NOMO-1 treated with dmso at 0.1 percent for 144 hours (cell line): ENCODE measurements at regions not wholly inside any gene's neighbourhood (a gene's known extent, or its start where the extent isn't known, plus 50 kb on each side); places are given as distances from the start of the nearest gene placed in this dataset.
A peak's percentile ranks its signal among the peaks of the same experiment; 100 is the strongest.
"Not testable (repeated sequence)": the region's sequence is repeated elsewhere in the genome, so short reads cannot be mapped to it uniquely, and the experiment has no call there.

Source experiments
- DNase-seq: peaks from one replicate; lab custom pipeline; 2025; ENCODE audit not compliant: unreplicated experiment; lab: John Stamatoyannopoulos, UW

- no peak for DNase-seq
Measured at GRCh38 chr2:235215248-235215647, 263.4 kb downstream of the SH3BP4 start.

DNA sequence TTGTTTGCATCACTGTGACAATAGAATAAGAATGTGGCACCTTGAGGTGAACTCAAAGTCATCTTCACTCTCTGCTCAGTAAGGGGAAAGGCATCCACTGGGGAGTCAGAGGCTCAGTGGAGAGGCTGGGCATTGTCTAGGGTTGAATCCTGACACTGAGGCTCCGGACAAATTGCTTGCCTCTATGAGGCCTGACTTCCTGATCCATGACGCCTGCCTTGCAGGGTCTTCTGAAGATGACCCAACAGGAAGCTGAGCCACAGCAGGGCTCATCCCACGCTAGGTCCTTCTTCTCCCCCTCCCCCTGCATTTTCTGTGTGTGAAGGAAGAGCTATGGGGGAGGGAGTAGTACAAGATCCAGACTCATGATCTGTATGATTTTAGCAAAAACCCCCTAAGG is 265.1 kb downstream of the SH3BP4 start:
- DNase-seq = no peak

DNA sequence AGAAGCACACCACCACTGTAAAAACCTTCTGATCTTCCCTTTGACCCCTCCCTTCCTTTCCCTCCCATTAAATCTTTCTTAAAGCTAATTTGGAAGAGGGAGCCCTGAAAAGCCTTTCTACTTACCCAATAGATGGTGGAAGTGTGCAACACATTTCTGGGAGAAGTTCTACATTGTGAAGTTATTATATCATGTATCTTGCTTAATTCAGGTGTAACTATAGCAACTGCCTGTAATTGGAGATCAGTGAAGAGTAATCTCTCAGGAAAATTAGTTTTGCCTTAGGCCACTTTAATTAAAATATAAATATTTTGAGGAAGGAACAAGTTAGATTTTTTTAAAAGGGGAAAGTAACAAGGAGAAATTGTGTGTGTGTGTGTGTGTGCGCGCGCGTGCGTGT is 266.0 kb downstream of the SH3BP4 start:
- no peak for DNase-seq

- DNase-seq = peak; percentile 3
Measured at GRCh38 chr2:235218486-235218907, 266.7 kb downstream of the SH3BP4 start.

GRCh38 chr2:235219048-235219447 is 267.2 kb downstream of the SH3BP4 start:
- no peak for DNase-seq

GRCh38 chr2:235220331-235220730 is 268.5 kb downstream of the SH3BP4 start:
- no peak for DNase-seq

DNA sequence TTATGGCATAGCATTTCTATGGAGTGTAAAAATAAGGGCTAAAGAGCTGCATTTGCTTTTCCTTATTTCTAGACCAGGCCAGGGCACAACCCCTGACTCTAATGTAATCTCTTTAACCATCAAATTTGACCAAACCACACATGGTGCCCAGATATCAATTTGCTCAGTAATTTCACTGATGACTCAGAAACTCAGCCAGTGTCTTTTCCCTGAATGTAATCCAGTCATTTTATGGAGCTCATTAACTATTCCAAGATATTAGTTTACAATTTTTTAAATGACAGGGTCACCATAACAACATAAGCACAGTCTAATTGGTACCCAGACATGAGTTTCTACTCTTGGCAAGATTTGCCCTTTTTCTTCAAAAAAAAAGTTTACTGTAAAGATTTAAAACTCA is 270.8 kb upstream of the AGAP1 start:
- DNase-seq = no peak

DNA sequence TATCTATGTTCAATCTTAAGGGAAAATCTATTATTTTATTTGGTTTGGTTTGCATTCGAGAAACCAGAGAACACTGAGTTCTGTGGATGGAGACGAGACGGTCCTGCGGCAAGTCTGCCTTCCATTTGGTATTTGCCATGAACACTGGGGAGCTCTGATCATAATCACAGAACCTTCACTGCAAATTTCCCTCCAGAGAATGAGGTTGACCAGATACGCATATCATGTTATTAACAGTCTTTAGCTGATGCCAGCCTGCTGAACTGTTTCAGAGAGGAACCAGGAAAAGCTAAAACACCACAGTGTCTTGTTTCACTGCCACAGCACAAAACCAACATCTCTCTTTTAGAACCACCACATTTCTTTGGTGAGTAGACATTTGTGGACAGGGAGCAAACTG is 269.4 kb upstream of the AGAP1 start:
- DNase-seq = no peak

- DNase-seq = no peak
Measured at GRCh38 chr2:235225261-235225660, 268.6 kb upstream of the AGAP1 start.

DNA sequence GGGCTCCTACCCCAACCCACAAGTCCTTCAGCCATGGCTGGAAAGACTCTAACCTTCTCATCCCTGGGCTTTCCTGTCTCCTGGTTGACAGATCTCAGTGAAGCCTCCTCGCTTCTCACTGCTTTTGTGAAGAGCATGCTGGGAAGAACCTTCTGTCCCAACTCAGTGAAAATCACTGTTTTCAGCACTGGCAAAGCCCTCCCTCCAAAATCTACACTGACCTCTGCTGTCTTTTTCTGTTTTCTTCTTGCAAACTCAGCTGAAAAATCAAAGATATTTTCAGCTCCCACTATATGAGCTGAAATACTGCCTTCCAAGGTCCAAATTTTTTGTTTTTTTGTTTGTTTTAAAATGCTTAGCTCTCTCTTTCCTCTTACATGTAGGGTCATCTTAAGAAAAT is 266.3 kb upstream of the AGAP1 start:
- no peak for DNase-seq

DNA sequence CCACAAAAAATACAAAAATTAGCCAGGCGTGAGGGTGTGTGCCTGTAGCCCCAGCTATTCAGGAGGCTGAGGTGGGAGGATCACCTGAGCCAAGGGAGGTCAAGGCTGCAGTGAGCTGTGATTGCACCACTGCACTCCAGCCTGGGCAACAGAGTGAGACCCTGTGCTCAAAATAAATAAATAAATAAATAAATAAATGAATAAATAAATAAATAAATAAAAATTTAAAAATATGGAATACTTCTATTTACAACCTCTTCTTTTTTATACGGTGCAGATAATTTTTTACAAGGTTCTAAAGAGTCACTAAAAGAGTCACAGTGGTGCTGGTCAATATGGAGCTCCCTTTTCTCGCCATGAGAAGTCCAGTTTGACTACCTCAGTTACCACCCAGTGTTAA is 265.4 kb upstream of the AGAP1 start:
- DNase-seq = not testable (repeated sequence)

DNA sequence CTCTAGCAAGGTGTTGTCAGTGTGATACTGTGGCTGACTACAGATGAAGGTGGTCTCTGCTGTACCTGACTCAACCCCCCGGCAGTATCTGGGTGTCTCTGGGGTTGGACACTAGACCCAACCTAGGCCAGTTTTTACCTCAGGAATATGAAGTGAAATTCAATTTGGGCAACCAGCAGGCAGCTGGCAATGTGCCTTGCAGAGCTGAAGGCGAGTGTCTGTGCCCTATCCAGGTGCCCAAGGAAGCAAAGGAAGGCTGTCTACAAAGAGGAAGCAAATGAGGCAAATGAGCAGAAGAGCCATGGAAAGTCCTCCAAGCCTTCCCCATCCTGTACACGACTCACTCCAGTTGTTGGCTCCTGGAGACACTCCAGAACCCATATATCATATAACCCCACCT is 264.6 kb upstream of the AGAP1 start:
- DNase-seq = no peak

GRCh38 chr2:235230821-235231601 is 262.8 kb upstream of the AGAP1 start:
- no peak for DNase-seq

DNA sequence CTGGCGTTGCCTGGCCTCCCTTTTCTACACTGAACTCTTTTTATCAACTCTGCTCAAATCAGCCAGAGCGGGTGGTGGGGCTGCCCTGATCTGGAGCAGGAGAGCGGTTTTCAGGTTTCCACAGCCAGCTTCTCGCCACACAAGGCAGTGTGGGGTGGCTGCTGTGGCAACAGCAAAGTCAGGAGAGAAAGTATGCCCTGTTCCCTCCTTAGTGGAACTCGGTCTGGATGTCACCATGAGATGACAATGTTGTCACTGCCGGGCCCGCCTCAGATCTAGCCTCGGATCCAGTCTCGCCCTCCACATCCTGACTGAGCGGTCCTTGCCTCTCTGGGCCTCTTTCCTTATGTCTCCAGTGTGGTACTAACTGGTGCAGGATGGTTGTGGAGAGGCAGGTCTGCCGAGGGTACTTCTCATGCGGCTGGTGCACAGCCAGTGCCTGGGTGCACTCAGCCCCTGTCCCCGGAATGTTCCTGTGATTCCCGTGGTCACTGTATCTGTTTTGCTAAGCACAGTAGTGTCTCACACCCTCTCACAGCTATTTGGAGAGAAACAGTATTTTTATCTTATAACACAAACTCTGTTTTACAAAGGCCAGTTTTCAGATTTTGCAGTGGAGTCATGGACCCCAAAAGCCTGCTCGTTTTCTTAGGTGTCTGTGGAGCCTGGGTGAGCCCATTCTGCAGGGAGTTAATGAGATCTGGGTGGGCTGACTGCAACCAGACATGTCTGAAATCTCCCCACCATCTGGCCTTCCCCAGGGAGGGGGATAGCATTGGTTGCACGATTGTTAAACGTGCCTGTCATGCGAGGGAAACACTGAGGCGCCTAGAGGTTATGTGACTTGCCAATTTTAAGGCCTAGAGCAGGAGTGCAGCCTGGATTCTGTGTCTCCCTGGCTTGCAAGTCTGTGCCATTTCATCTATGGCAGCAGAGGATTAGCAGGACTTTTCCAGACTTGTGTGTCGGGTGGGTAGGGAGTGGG is 261.1 kb upstream of the AGAP1 start:
- no peak for DNase-seq

DNA sequence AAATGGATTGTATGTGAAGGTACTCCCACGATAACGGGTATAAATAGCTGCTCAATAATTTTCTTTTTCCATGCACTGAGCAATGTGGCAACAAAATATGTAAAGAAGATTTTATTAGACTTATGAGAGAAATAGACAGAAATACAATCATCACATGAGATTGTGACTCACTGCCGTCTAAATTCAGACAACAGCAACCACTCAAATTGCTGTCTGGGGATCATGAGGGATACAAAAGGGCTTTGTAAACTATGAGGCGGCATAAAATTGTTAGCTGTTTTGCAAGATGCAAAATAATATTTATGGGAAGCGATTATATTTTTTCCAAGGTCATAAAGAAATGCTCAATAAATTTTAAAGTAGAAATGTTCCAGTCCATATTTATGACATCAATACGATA is 259.1 kb upstream of the AGAP1 start:
- DNase-seq = no peak

DNA sequence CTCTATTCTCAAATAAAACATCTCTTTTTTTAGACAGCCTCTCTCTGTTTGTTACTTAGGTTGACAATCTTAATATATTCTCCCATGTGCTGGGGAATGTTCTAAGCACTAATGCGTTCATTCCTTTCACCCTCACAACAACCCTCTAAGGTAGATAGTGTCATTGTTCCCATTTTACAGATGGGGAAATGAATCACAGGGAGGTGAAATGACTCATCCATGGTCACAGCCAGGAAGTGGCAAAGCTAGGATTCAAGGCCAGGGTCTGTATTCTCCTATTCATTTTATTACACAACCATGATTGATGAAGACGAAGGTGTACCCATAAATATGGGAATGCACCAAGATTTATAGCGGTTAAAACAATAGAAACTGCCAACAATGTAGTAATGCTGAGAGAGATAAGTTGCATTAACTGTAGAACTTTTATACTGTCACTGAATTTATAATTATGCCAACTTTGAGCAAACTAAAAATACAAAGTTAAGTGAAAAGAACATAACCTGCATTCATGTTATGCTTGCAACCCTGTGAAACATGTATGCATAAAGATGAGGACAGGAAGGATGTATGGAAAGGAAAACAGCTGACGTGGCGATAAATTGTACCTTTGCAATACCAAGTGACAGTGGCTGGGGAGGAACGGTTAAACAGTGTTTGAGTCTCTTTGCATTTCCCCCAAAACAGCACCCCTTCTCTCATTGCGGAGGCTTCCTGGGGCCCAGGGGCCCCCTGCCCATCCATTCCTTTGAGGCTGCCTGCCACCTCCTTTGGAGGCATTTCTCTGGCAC is 257.7 kb upstream of the AGAP1 start:
- no peak for DNase-seq

- DNase-seq = no peak
Measured at GRCh38 chr2:235238537-235238936, 255.3 kb upstream of the AGAP1 start.

GRCh38 chr2:235240574-235240973 is 253.3 kb upstream of the AGAP1 start:
- DNase-seq = no peak

DNA sequence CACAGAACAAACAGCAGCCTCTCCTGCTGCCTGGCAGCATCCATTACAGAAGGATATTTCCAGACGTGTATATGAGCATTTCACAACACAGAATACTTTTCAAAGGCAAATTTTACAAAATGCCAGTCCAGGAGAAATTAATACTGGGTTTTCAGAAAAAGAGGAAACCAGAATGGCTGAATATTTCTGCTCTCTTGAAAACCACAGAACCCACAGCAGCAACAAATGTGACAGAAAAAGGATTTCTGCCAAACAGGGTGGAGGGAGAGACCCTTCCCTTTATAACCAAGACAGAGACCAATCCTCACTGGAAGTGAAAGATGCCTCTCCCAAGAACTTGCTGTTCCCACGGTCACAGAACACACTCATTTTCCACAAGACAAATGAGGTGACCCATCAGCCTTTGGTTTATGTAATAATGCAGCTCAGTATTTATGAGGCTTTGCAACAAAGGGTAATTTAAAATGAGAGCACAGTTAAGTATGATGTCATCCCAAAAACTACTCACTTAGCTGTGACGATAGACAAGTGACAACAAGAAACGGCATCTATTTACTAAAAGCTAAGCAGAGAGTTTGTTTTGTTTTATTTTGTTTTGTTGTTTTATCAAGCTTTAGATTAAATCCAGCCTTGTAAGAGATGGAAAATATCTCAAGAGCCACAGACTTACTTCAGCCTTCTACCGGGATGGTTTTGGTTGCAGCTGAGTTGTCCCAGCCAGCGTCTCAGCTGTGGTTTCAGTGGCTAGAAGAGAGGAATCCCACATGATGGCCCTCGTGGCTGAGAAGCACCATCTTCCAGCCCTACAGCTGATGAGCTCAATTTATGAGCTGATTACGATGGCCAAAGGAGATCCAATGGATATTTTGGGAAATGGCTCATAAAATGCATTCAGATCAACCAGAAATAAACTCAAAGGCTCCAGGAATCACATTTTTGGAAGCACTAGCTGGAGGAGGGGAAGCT is 249.3 kb upstream of the AGAP1 start:
- DNase-seq = no peak

GRCh38 chr2:235247001-235247400 is 246.8 kb upstream of the AGAP1 start:
- no peak for DNase-seq
